HG03066 (cell line): ENCODE measurements at regions not wholly inside any gene's neighbourhood (a gene's known extent, or its start where the extent isn't known, plus 50 kb on each side); places are given as distances from the start of the nearest gene placed in this dataset.

Experiments used
- ATAC-seq: cut with Tn5 transposase; IDR thresholded peaks from one replicate; pipeline ENCODE4 v1.9.1; 2021; ENCODE audit warnings: low read depth; ENCODE audit not compliant: unreplicated experiment

DNA sequence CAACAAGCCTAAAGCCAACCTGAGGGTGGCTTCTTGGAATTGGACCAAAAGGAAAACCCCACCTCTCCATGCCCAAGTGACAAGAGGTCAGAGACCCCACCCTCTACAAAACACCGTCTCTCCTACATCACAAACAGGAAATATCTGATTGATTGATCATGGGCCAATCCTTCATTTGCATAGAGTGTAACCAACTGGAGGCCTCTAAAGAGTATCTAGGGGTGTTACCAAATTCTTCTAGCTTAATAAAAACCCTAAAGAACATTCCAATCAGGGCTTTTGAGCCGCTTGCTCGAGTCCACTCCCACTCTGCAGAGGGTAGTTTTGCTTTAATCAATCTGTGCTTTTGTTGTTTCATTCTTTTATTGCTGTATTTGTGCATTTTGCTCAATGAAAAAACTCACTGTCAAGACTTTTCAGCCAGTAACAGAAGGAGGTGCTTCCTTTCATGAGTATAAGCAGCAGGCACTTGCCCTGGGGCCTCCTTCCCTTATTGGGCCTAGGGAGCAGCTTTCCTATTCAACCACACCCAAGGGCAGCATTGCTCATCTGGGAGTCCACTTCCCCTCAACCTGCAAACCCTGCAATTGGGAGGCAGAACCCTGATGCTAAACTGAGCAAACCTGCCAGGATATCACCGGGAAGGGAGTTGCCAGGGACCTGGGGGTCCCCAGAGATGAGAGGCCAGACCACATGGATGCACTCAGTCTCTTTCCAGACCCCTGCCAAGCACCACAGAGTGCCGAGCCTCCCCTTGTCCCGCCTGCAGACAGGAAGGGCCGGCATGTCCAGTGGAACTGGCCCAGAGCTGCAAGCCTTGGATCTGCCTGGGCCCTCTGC lies 154.3 kb upstream of the VSTM2B start:
- ATAC-seq: no peak

GRCh38 chr19:29372091-29372415 lies 153.7 kb upstream of the VSTM2B start:
- no peak for ATAC-seq

DNA sequence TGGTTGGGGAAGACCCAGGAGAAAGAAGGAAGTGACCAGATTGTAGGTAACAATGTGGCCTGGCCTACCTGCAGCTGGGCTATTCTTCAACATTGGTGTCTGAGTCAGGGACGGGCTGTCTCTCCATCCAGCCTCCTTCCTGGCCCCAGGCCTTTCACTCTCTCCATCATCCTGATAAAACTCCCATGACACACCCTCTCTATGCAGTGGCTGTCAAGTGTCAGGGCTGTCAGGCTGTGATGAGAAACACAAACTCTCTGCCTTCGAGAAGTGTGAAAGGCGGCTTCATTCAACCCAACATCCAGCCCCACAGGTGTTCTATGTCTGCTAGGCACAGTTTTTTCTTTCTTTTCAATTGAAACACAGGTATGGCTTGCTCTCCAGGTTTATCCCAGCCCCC lies 153.3 kb upstream of the VSTM2B start:
- ATAC-seq: no peak

GRCh38 chr19:29372921-29373797 lies 152.6 kb upstream of the VSTM2B start:
- ATAC-seq: no peak

- no peak for ATAC-seq
Measured at GRCh38 chr19:29375429-29376119, 150.2 kb upstream of the VSTM2B start.

DNA sequence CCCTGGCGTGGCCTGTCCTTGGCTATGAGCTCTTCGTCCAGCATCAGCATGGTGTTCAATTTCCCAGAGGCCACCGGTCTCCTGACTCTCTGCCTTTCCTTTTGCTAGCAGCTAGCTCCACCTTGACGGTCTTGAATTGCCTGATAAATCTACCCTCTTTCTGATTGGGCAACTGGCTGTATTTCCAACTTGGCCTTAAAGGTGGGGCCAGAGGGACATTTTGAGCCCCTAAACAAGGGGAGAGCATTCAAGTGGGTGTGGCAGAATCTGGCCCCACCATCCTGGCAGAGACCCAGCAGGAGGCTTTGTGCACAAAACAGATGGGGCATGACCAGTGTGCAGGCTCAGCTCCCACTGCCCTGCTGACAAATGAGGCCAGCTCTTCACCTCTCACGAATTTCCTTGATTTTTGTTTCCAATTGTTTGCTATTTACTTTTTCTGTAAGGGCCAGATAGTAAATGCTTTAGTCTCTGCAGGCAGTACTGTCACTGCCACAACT lies 148.9 kb upstream of the VSTM2B start:
- ATAC-seq: no peak

- ATAC-seq: no peak
Measured at GRCh38 chr19:29378126-29378525, 147.7 kb upstream of the VSTM2B start.

GRCh38 chr19:29378543-29379080 lies 147.2 kb upstream of the VSTM2B start:
- ATAC-seq: no peak

DNA sequence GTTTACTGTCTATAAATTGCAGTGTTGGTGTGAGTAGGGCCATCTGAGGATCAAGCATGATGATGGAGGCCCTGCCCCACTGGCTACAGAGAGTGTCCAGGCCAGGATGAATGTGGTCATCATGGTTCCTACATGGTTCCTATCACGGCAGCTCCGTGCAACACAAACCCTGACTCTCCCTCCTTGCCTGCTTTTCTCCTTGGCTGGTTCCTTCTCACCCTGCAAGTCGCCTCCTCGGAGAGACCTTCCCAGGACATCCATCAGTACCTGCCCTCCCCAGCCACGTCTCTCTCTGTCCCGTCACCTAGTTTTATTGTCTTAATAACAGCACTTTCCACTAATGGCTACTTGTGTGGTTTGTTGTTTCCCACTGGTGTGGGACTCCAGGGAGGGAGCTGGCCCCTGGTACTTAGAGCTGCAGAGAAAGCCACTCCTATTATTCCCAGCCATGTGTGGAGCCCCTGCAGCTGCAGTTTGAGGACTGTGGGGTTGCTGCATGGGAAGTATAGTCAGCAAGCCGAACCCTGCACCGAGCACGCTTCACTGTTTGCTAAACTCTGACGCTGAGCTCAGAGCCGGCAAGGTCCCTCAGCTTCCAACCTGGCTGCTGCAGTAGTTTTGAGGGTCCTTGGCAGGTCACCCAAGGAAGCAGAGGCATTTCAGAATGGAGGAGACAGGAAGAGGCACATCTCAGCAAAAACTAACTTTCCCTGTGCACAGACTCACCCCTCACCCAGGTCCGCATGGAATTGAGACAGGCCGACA lies 146.4 kb upstream of the VSTM2B start:
- no peak for ATAC-seq

GRCh38 chr19:29380581-29380980 lies 145.2 kb upstream of the VSTM2B start:
- no peak for ATAC-seq

- no peak for ATAC-seq
Measured at GRCh38 chr19:29381353-29382203, 144.2 kb upstream of the VSTM2B start.

GRCh38 chr19:29383696-29384095 lies 142.1 kb upstream of the VSTM2B start:
- ATAC-seq: no peak

DNA sequence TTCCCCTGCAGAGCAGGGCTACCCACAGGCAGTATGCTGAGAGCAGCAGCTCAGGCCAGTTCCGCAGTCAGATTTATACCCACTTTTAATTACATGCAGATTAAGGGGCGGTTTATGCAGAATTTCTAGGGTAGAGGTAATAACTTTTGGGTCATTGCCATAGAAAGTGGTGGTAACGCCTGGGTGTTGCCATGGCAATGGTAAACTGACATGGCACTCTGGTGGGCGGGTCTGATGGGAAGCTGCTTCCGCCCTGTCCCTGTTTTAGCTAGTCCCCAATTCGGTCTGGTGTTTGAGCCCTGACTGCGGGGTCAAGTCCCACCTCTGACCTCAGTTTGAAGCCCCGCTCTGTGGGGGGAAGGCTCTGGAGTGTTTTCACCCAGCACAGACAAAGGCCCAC lies 141.1 kb upstream of the VSTM2B start:
- no peak for ATAC-seq

DNA sequence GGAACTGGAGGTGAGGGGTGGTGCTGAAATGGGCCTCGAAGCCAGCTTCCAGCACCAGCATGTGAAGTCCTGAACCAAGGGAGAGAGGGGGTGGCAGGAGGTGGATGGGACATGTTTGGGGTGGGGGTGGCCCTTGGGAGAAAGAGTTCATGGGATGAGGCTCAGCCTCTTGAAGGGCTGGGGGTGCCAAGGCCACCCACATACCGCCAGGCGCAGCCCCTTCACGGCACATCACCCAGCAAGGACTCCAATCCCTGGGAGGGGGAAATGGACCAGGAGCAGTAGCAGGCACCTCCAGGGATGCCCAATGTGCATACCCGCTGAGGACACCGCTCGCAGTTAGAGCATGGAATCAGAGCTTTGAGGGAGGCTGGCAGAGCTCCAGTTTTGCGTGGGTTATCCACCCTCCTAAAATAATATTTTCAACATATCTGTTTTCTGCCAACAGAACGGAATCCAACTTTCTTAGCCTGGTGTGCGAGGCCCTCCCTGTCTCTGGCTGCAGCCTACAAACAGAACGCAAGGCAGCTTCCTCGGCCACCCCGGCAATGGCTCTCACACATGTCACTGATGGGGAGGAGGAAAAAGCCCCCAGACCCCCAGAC lies 140.5 kb upstream of the VSTM2B start:
- no peak for ATAC-seq

- no peak for ATAC-seq
Measured at GRCh38 chr19:29386970-29387369, 138.8 kb upstream of the VSTM2B start.

DNA sequence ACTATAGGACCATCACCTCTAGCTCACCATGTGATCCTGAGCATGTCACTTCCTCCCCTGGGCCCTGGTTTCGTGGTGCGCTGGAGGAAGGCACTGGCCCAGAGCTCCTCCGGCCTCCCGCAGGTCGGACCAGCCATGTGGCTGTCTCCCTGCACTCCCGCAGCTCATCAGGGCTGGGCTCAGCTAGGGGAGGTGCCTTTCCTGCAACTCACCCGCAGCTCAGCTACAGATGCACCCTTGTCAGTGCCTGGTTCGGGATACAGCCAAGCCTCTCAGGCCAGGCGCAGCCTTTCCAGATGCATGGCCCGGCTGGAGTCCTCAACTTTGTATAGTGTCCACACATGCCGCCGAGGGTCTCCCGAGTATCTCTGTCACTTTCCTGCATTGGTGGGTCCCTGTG lies 138.2 kb upstream of the VSTM2B start:
- no peak for ATAC-seq

- ATAC-seq: no peak
Measured at GRCh38 chr19:29389495-29389894, 136.3 kb upstream of the VSTM2B start.

DNA sequence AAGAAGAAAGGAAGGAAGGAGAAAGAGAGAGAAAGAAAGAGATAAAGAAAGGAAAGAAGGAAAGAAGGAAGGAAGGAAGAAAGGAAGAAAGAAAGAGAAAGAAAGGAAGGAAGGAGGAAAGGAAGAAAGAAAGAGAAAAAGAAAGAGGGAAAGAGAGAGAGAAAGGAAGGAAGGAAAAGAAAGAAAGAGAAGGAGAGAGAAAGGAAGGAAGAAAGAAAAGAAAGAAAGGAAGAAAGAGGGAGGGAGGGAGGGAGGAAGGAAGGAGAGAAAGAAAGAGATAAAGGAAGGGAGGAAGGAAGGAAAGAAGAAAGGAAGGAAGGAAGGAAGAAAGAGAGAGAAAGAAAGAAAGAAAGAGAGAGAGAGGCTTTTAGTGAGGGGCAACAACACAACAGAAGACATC lies 135.1 kb upstream of the VSTM2B start:
- no peak for ATAC-seq
